Panc1 (cell line): ENCODE measurements at regions not wholly inside any gene's neighbourhood (a gene's known extent, or its start where the extent isn't known, plus 50 kb on each side); places are given as distances from the start of the nearest gene placed in this dataset.

ENCODE experiments used
- CTCF ChIP-seq: fragments of 450-650 bp; IDR thresholded peaks from 2 replicates; pipeline ENCODE4 v1.5.1; 2017; ENCODE audit warnings: mild to moderate bottlenecking
- POLR2AphosphoS5 ChIP-seq: IDR thresholded peaks from 2 replicates; pipeline ENCODE4 v1.6.1; 2012; ENCODE audit warnings: mild to moderate bottlenecking, low read depth, low read length, moderate library complexity
- REST ChIP-seq, 2 experiments: IDR thresholded peaks; 2 replicates each; pipeline ENCODE4 v1.6.1; 2011 to 2012; ENCODE audit warnings: low read depth in 2 of 2, control low read depth in 1 of 2, low read length in 1 of 2, mild to moderate bottlenecking in 1 of 2, moderate library complexity in 1 of 2; ENCODE audit not compliant: insufficient read depth in 1 of 2
- SIN3A ChIP-seq: IDR thresholded peaks from 2 replicates; pipeline ENCODE4 v1.6.1; 2012; ENCODE audit warnings: low read depth, mild to moderate bottlenecking, low read length, moderate library complexity, borderline replicate concordance; ENCODE audit not compliant: insufficient read depth
- TCF7L2 ChIP-seq: IDR thresholded peaks from 2 replicates; pipeline ENCODE4 v1.6.1; 2011; ENCODE audit warnings: mild to moderate bottlenecking, low read depth, low read length, inconsistent platforms

GRCh38 chr16:26595199-26595598, 471.5 kb upstream of the C16orf82 start:
- no peak for TF ChIP-seq CTCF
- TF ChIP-seq SIN3A = no peak
- TF ChIP-seq REST (IDR thresholded peaks at IDR 0.05; ENCODE audit: insufficient read depth in 1 of 2, low read depth in 2 of 2, low read length in 1 of 2) = no peak
- TF ChIP-seq TCF7L2 = no peak
- no peak for TF ChIP-seq POLR2AphosphoS5
